ENCODE measurements at regions not wholly inside any gene's neighbourhood (a gene's known extent, or its start where the extent isn't known, plus 50 kb on each side); places are given as distances from the start of the nearest gene placed in this dataset.
"Not testable (repeated sequence)": the region's sequence is repeated elsewhere in the genome, so short reads cannot be mapped to it uniquely, and the experiment has no call there.

DNA sequence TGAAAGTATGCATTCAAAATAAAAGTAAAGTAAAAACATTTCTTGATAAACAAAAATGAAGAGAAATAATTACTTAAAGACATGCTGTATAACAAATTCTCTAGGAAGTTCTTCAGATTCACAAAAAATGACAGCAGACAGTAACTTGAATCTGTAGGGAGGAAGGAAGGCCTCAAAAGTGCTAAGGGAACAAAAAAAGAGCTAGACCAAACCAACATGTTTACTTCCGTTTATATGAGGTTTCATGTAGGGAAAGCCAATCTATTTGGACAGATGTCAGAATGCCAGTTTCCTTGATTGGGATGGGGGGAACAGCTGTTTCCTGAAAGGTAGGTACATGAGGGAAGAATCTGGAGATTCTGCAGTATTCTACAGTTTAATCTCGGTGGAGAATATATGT is 1244.5 kb downstream of the RPIA start:
- TF ChIP-seq, protein P1, sequence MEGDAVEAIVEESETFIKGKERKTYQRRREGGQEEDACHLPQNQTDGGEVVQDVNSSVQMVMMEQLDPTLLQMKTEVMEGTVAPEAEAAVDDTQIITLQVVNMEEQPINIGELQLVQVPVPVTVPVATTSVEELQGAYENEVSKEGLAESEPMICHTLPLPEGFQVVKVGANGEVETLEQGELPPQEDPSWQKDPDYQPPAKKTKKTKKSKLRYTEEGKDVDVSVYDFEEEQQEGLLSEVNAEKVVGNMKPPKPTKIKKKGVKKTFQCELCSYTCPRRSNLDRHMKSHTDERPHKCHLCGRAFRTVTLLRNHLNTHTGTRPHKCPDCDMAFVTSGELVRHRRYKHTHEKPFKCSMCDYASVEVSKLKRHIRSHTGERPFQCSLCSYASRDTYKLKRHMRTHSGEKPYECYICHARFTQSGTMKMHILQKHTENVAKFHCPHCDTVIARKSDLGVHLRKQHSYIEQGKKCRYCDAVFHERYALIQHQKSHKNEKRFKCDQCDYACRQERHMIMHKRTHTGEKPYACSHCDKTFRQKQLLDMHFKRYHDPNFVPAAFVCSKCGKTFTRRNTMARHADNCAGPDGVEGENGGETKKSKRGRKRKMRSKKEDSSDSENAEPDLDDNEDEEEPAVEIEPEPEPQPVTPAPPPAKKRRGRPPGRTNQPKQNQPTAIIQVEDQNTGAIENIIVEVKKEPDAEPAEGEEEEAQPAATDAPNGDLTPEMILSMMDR (IDR thresholded peaks at IDR 0.05; ENCODE audit: low read length) = not testable (repeated sequence)
- TF ChIP-seq EZH2 (IDR thresholded peaks at IDR 0.05; ENCODE audit: borderline replicate concordance, low read length) = not testable (repeated sequence)
